GM23338 (cell line): ENCODE measurements at regions not wholly inside any gene's neighbourhood (a gene's known extent, or its start where the extent isn't known, plus 50 kb on each side); places are given as distances from the start of the nearest gene placed in this dataset.

ENCODE experiments used
- ATAC-seq: fragments of 200-7000 bp; cut with Tn5 transposase; 3 replicates; pipeline ENCODE4 v1.9.1; 2020
- DNase-seq: peaks from one replicate; pipeline ENCODE4 v3.0.0-alpha.2; 2015; ENCODE audit warnings: low spot score
- H2AFZ ChIP-seq: fragments of 200-600 bp; sonication (generic); 2 replicates; pipeline ENCODE4 v1.8.0; 2016; ENCODE audit warnings: antibody characterized with exemption, mild to moderate bottlenecking, moderate library complexity
- H3F3A ChIP-seq: fragments of 200-600 bp; sonication (generic); replicated peaks from 2 replicates; pipeline ENCODE4 v1.8.0; 2017; ENCODE audit warnings: antibody characterized with exemption, mixed run types, low read depth
- H3K27ac ChIP-seq: fragments of 200-600 bp; sonication (generic); 2 replicates; pipeline ENCODE4 v1.6.1; 2016; ENCODE audit warnings: low read depth
- H3K27me3 ChIP-seq: fragments of 200-600 bp; sonication (generic); 2 replicates; pipeline ENCODE4 v1.8.0; 2016; ENCODE audit warnings: mild to moderate bottlenecking, mixed run types, moderate library complexity; ENCODE audit not compliant: insufficient read depth
- H3K36me3 ChIP-seq: fragments of 200-600 bp; sonication (generic); 2 replicates; pipeline ENCODE4 v1.8.0; 2016; ENCODE audit warnings: mild to moderate bottlenecking; ENCODE audit not compliant: insufficient read depth
- H3K4me1 ChIP-seq: fragments of 200-600 bp; sonication (generic); 2 replicates; pipeline ENCODE4 v1.8.0; 2016; ENCODE audit warnings: mild to moderate bottlenecking, moderate library complexity; ENCODE audit not compliant: insufficient read depth
- H3K4me2 ChIP-seq: fragments of 200-600 bp; sonication (generic); 2 replicates; pipeline ENCODE4 v1.7.1; 2017; ENCODE audit warnings: mixed run types
- H3K4me3 ChIP-seq: fragments of 200-600 bp; sonication (generic); 2 replicates; pipeline ENCODE4 v1.6.1; 2016; ENCODE audit warnings: mixed run types
- H3K79me2 ChIP-seq: fragments of 200-600 bp; sonication (generic); replicated peaks from 2 replicates; pipeline ENCODE4 v1.8.0; 2017; ENCODE audit warnings: mild to moderate bottlenecking; ENCODE audit not compliant: insufficient read depth
- H3K9me2 ChIP-seq: fragments of 200-600 bp; sonication (generic); 2 replicates; pipeline ENCODE4 v1.8.0; 2017; ENCODE audit not compliant: insufficient read depth
- H4K20me1 ChIP-seq: fragments of 200-600 bp; sonication (generic); replicated peaks from 2 replicates; pipeline ENCODE4 v1.8.0; 2017; ENCODE audit warnings: mild to moderate bottlenecking; ENCODE audit not compliant: insufficient read depth
- H3K27ac Mint-ChIP-seq: 2 replicates; pipeline ENCODE4 v1.8.0; 2020; ENCODE audit warnings: inconsistent platforms, mild to moderate bottlenecking, moderate library complexity, mixed read lengths
- H3K27me3 Mint-ChIP-seq: 3 replicates; pipeline ENCODE4 v1.8.0; 2022; ENCODE audit warnings: low read depth, mild to moderate bottlenecking, moderate library complexity, mixed read lengths, inconsistent platforms; ENCODE audit not compliant: insufficient read depth, poor library complexity
- H3K36me3 Mint-ChIP-seq: 3 replicates; pipeline ENCODE4 v1.8.0; 2021; ENCODE audit warnings: low read depth, mild to moderate bottlenecking, inconsistent platforms, moderate library complexity, mixed read lengths
- H3K4me1 Mint-ChIP-seq: 3 replicates; pipeline ENCODE4 v1.8.0; 2020; ENCODE audit warnings: mild to moderate bottlenecking, inconsistent platforms, mixed read lengths
- H3K4me3 Mint-ChIP-seq: 3 replicates; pipeline ENCODE4 v1.8.0; 2021; ENCODE audit warnings: moderate library complexity, mild to moderate bottlenecking, inconsistent platforms, mixed read lengths
- H3K9me3 Mint-ChIP-seq: 3 replicates; pipeline ENCODE4 v1.8.0; 2020; ENCODE audit warnings: moderate library complexity, mild to moderate bottlenecking, inconsistent platforms, mixed read lengths
- CREB1 ChIP-seq: fragments of 250-450 bp; sonication (Bioruptor Pico); IDR thresholded peaks from 2 replicates; pipeline ENCODE4 v1.5.0; 2020; ENCODE audit warnings: low read depth, mild to moderate bottlenecking, moderate library complexity
- EZH2 ChIP-seq: fragments of 200-600 bp; sonication (generic); IDR thresholded peaks from one replicate; pipeline ENCODE4 v1.8.0; 2017; ENCODE audit warnings: antibody characterized with exemption, mild to moderate bottlenecking, low read depth; ENCODE audit not compliant: unreplicated experiment
- ZNF331 ChIP-seq: fragments of 250-450 bp; sonication (Bioruptor Pico); IDR thresholded peaks from 2 replicates; pipeline ENCODE4 v1.5.0; 2020; ENCODE audit warnings: low read depth, mild to moderate bottlenecking, moderate library complexity
- TF ChIP-seq, protein P1 (sequence below): fragments of 250-450 bp; sonication (Bioruptor Pico); IDR thresholded peaks from 2 replicates; pipeline ENCODE4 v1.5.0; 2020; ENCODE audit warnings: mild to moderate bottlenecking, moderate library complexity

GRCh38 chr12:90153827-90154226 is 445.2 kb upstream of the ATP2B1 start (continued):
- TF ChIP-seq, protein P1, sequence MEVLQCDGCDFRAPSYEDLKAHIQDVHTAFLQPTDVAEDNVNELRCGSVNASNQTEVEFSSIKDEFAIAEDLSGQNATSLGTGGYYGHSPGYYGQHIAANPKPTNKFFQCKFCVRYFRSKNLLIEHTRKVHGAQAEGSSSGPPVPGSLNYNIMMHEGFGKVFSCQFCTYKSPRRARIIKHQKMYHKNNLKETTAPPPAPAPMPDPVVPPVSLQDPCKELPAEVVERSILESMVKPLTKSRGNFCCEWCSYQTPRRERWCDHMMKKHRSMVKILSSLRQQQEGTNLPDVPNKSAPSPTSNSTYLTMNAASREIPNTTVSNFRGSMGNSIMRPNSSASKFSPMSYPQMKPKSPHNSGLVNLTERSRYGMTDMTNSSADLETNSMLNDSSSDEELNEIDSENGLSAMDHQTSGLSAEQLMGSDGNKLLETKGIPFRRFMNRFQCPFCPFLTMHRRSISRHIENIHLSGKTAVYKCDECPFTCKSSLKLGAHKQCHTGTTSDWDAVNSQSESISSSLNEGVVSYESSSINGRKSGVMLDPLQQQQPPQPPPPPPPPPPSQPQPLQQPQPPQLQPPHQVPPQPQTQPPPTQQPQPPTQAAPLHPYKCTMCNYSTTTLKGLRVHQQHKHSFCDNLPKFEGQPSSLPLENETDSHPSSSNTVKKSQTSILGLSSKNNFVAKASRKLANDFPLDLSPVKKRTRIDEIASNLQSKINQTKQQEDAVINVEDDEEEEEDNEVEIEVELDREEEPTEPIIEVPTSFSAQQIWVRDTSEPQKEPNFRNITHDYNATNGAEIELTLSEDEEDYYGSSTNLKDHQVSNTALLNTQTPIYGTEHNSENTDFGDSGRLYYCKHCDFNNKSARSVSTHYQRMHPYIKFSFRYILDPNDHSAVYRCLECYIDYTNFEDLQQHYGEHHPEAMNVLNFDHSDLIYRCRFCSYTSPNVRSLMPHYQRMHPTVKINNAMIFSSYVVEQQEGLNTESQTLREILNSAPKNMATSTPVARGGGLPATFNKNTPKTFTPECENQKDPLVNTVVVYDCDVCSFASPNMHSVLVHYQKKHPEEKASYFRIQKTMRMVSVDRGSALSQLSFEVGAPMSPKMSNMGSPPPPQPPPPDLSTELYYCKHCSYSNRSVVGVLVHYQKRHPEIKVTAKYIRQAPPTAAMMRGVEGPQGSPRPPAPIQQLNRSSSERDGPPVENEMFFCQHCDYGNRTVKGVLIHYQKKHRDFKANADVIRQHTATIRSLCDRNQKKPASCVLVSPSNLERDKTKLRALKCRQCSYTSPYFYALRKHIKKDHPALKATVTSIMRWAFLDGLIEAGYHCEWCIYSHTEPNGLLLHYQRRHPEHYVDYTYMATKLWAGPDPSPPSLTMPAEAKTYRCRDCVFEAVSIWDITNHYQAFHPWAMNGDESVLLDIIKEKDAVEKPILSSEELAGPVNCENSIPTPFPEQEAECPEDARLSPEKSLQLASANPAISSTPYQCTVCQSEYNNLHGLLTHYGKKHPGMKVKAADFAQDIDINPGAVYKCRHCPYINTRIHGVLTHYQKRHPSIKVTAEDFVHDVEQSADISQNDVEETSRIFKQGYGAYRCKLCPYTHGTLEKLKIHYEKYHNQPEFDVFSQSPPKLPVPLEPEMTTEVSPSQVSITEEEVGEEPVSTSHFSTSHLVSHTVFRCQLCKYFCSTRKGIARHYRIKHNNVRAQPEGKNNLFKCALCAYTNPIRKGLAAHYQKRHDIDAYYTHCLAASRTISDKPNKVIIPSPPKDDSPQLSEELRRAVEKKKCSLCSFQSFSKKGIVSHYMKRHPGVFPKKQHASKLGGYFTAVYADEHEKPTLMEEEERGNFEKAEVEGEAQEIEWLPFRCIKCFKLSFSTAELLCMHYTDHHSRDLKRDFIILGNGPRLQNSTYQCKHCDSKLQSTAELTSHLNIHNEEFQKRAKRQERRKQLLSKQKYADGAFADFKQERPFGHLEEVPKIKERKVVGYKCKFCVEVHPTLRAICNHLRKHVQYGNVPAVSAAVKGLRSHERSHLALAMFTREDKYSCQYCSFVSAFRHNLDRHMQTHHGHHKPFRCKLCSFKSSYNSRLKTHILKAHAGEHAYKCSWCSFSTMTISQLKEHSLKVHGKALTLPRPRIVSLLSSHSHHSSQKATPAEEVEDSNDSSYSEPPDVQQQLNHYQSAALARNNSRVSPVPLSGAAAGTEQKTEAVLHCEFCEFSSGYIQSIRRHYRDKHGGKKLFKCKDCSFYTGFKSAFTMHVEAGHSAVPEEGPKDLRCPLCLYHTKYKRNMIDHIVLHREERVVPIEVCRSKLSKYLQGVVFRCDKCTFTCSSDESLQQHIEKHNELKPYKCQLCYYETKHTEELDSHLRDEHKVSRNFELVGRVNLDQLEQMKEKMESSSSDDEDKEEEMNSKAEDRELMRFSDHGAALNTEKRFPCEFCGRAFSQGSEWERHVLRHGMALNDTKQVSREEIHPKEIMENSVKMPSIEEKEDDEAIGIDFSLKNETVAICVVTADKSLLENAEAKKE (CRISPR knock-in tag): no peak

DNA sequence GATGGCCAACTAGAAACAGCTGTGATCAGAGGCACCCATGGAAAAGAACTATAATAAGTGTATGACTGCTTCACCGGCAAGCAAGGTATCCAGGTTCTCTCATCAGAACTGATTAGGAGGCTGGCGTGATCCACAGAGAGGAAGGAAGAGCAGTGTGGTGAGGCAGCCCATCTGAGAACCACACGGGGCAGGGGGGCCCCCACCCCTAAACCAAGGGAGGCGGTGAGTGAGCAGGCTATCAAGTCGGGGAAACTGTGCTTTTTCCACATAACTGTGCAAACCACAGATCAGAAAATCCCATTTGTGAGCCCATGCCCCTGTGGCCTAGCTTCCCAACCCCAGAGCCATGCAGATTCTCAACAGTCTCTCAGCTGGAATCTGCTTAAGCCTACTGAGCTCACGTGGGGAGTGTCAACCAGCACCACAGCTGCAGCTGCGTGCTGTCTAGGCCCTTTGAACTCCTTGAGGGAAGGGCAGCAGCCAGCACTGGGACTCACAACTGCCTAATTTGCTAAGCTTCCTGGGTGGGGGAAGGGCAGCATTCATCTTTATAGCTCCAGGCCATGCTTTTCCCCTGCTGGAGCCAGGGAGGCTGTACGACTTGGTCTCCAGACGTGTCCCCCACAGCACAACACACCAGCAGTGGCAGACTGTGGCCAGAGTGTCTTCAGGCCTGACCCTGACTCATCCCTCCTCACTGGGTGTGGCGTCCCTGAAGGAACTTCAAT is 444.4 kb upstream of the ATP2B1 start:
- Histone ChIP-seq H3K4me3 (no peak overlapping the region), H3K27me3 (no peaks in the 10 kb centered on the region), H3K36me3 (no peaks in the 10 kb centered on the region), H4K20me1 (no peaks in the 10 kb centered on the region), H3K79me2 (no peaks in the 10 kb centered on the region), H3K27ac (no peak overlapping the region), H3K9me2 (no peaks in the 10 kb centered on the region), H3K4me2 (no peak overlapping the region), H2AFZ (0 out of 2 replicates have a peak overlapping the region, but pooled peaks have one; percentile 23), H3K4me1 (no peaks in the 10 kb centered on the region), H3F3A (no peaks in the 10 kb centered on the region)
- no peaks in the 10 kb centered on the region for H3K27me3 Mint-ChIP-seq
- DNase-seq (no peak), ATAC-seq (no peak)
- no peaks in the 10 kb centered on the region for H3K9me3 Mint-ChIP-seq
- no peaks in the 10 kb centered on the region for H3K36me3 Mint-ChIP-seq
- TF ChIP-seq CREB1 (CRISPR knock-in tag) (no peak), EZH2 (no peak), ZNF331 (CRISPR knock-in tag) (no peak)
- TF ChIP-seq, protein P1 (CRISPR knock-in tag): no peak
- H3K4me3 Mint-ChIP-seq: no peak overlapping the region
- H3K4me1 Mint-ChIP-seq: peaks cover 4% of the 10 kb centered on the region
- H3K27ac Mint-ChIP-seq: 0 out of 2 replicates have a peak overlapping the region, but pooled peaks have one; percentile 31
